Endothelial cell of umbilical vein (primary cell): ENCODE measurements at regions not wholly inside any gene's neighbourhood (a gene's known extent, or its start where the extent isn't known, plus 50 kb on each side); places are given as distances from the start of the nearest gene placed in this dataset.

Experiments
- BruUV-seq: library from RNA; stranded (reverse); fragments of 400-500 nt; replicated peaks from 2 replicates; lab custom pipeline; 2021; lab: Mats Ljungman, UMichigan
- CTCF ChIA-PET: fragments of 300-600, 350-600 bp; sonication (Branson Sonifier 250); formaldehyde crosslinking; loops from one replicate; lab custom pipeline; 2021; ENCODE audit warnings: antibody characterized with exemption, inconsistent platforms; lab: Charles Lee
- POLR2A ChIA-PET: fragments of 300-600, 350-600 bp; sonication (Branson Sonifier 250); formaldehyde crosslinking; loops from one replicate; lab custom pipeline; 2021; ENCODE audit warnings: antibody characterized with exemption, inconsistent platforms; lab: Charles Lee
- DNase-seq: peaks from one replicate; pipeline ENCODE4 v3.0.0-alpha.2; 2011; ENCODE audit warnings: low read depth, low spot score
- FAIRE-seq: peaks from 2 replicates; lab custom pipeline; 2011; peaks lifted over from hg19 to GRCh38; lab: Jason Lieb, UNC
- H2AFZ ChIP-seq: 2 replicates; pipeline ENCODE4 v1.6.0; 2012; ENCODE audit warnings: low read depth, low read length, control low read depth, inconsistent platforms
- H3K27ac ChIP-seq: 2 replicates; pipeline ENCODE4 v1.5.1; 2011; ENCODE audit warnings: low read depth, mild to moderate bottlenecking, control low read depth, low read length, moderate library complexity; ENCODE audit not compliant: insufficient read depth
- H3K27me3 ChIP-seq, 2 experiments: 2 replicates each; pipeline versions ENCODE4 v1.6.0 to v1.6.1; 2011; ENCODE audit warnings: low read length in 2 of 2, mixed read lengths in 1 of 2; ENCODE audit not compliant: control insufficient read depth in 2 of 2, insufficient read depth in 2 of 2
- H3K36me3 ChIP-seq, 2 experiments: 2 replicates in 1 of 2; 3 replicates in 1 of 2; pipeline ENCODE4 v1.5.1; 2011; ENCODE audit warnings: low read length in 2 of 2, mild to moderate bottlenecking in 1 of 2, moderate library complexity in 1 of 2; ENCODE audit not compliant: control insufficient read depth in 2 of 2, insufficient read depth in 2 of 2; ENCODE audit errors: extremely low read depth in 1 of 2
- H3K4me1 ChIP-seq: 3 replicates; pipeline ENCODE4 v1.5.1; 2011; ENCODE audit warnings: mild to moderate bottlenecking, low read length; ENCODE audit not compliant: control insufficient read depth, insufficient read depth; ENCODE audit errors: extremely low read depth
- H3K4me2 ChIP-seq: 2 replicates; pipeline ENCODE4 v1.6.1; 2011; ENCODE audit warnings: low read length, control low read depth, mixed read lengths; ENCODE audit not compliant: insufficient read depth
- H3K4me3 ChIP-seq, 3 experiments: fragments of 200-600 bp in 1 of 3; sonication (generic), shearing (Covaris generic) in 1 of 3; replicated peaks in 1 of 3; 2 replicates each; pipeline ENCODE4 v1.5.1; 2011 to 2016; ENCODE audit warnings: control low read depth in 3 of 3, low read length in 3 of 3, mild to moderate bottlenecking in 2 of 3, inconsistent platforms in 1 of 3, low read depth in 1 of 3, moderate library complexity in 1 of 3; ENCODE audit not compliant: insufficient read depth in 1 of 3
- H3K79me2 ChIP-seq: 2 replicates; pipeline ENCODE4 v1.6.0; 2012; ENCODE audit warnings: low read length, inconsistent platforms; ENCODE audit not compliant: control insufficient read depth, insufficient read depth
- H3K9ac ChIP-seq: replicated peaks from 2 replicates; pipeline ENCODE3; 2011; ENCODE audit warnings: low read length, control low read depth; ENCODE audit not compliant: insufficient read depth; ENCODE audit errors: extremely low read depth
- H3K9me1 ChIP-seq: replicated peaks from 3 replicates; pipeline ENCODE4 v1.6.0; 2011; ENCODE audit warnings: mild to moderate bottlenecking, low read length; ENCODE audit not compliant: control insufficient read depth, insufficient read depth; ENCODE audit errors: extremely low read depth
- H3K9me3 ChIP-seq: replicated peaks from 2 replicates; pipeline ENCODE4 v1.5.1; 2012; ENCODE audit warnings: low read length, inconsistent platforms; ENCODE audit not compliant: control insufficient read depth, insufficient read depth
- H4K20me1 ChIP-seq: replicated peaks from 2 replicates; pipeline ENCODE3; 2011; ENCODE audit warnings: mild to moderate bottlenecking, low read length; ENCODE audit not compliant: control insufficient read depth, insufficient read depth; ENCODE audit errors: extremely low read depth
- CTCF ChIP-seq, 2 donors: IDR thresholded peaks; 1 replicate in 1 of 2; 2 replicates in 1 of 2; pipeline ENCODE4 v1.5.1; 2011; ENCODE audit warnings: low read length in 2 of 2, mild to moderate bottlenecking in 2 of 2, moderate library complexity in 2 of 2, control low read depth in 1 of 2, inconsistent platforms in 1 of 2, low read depth in 1 of 2; ENCODE audit not compliant: insufficient read depth in 1 of 2; ENCODE audit errors: extremely low read depth in 1 of 2
- EZH2 ChIP-seq: IDR thresholded peaks from 2 replicates; pipeline ENCODE4 v1.6.1; 2012; ENCODE audit warnings: borderline replicate concordance, low read depth, mild to moderate bottlenecking, moderate library complexity, low read length, inconsistent platforms; ENCODE audit not compliant: severe bottlenecking
- FOS ChIP-seq: IDR thresholded peaks from 2 replicates; pipeline ENCODE4 v1.6.1; 2011; ENCODE audit warnings: mild to moderate bottlenecking, low read length, moderate library complexity, borderline replicate concordance; ENCODE audit not compliant: insufficient read depth
- GATA2 ChIP-seq: IDR thresholded peaks from 2 replicates; pipeline ENCODE4 v1.7.0; 2011; ENCODE audit warnings: low read depth, mild to moderate bottlenecking, moderate library complexity, mixed read lengths, low read length; ENCODE audit not compliant: insufficient read length, insufficient read depth
- JUN ChIP-seq: IDR thresholded peaks from 2 replicates; pipeline ENCODE4 v1.6.1; 2011; ENCODE audit warnings: borderline replicate concordance, low read depth; ENCODE audit not compliant: insufficient read length, insufficient read depth
- MAX ChIP-seq: IDR thresholded peaks from 2 replicates; pipeline ENCODE4 v1.6.1; 2011; ENCODE audit not compliant: insufficient read depth, insufficient read length
- MYC ChIP-seq: IDR thresholded peaks from one replicate; pipeline ENCODE4 v1.6.1; 2011; ENCODE audit warnings: mild to moderate bottlenecking, low read depth, low read length
- POLR2A ChIP-seq: IDR thresholded peaks from 2 replicates; pipeline ENCODE4 v1.6.1; 2012; ENCODE audit warnings: low read depth, mild to moderate bottlenecking, control low read depth, low read length
- POLR2AphosphoS5 ChIP-seq: IDR thresholded peaks from 2 replicates; pipeline ENCODE4 v1.6.1; 2012; ENCODE audit warnings: low read depth, mild to moderate bottlenecking, control low read depth, low read length, moderate library complexity; ENCODE audit not compliant: insufficient read depth
- dilution Hi-C: fragments of 300-500 bp; cut with MboI; formaldehyde crosslinking; loops from one replicate; pipeline ENCODE4 v1.15.0; 2019; ENCODE audit warnings: low sequenced_read_pairs; ENCODE audit not compliant: extremely low pct_ligation_motif_present
- intact Hi-C: fragments of 100-400 bp; cut with micrococcal nuclease; formaldehyde crosslinking; loops from one replicate; pipeline ENCODE4 v1.10.0; 2022

GRCh38 chr4:27717431-27717755 is 856.8 kb downstream of the STIM2 start:
- no peaks in the 10 kb centered on the region for H3K36me3 ChIP-seq
- no peak overlapping the region for H2AFZ ChIP-seq
- ChIA-PET CTCF (no interaction called here), POLR2A (no interaction called here)
- H3K4me1 ChIP-seq, result no peaks in the 10 kb centered on the region
- H3K9me1 ChIP-seq, result no peaks in the 10 kb centered on the region
- DNase-seq, result no peak
- H3K27me3 ChIP-seq, result no peaks in the 10 kb centered on the region
- dilution Hi-C loops, result no loop called here
- peaks cover 2% of the 10 kb centered on the region for H3K9me3 ChIP-seq
- intact Hi-C loops, result no loop called here
- no peak for FAIRE-seq
- no peak overlapping the region for H3K9ac ChIP-seq
- H4K20me1 ChIP-seq, result no peaks in the 10 kb centered on the region
- no peak overlapping the region for H3K4me2 ChIP-seq
- TF ChIP-seq EZH2, result no peak
- TF ChIP-seq GATA2, result no peak
- TF ChIP-seq JUN, result no peak
- TF ChIP-seq MYC, result no peak
- no peak for TF ChIP-seq MAX
- TF ChIP-seq FOS, result no peak
- TF ChIP-seq CTCF (IDR thresholded peaks at IDR 0.05; ENCODE audit: extremely low read depth in 1 of 2, insufficient read depth in 1 of 2, low read depth in 1 of 2, low read length in 2 of 2), result no peak
- TF ChIP-seq POLR2A, result no peak
- TF ChIP-seq POLR2AphosphoS5, result no peak
- H3K27ac ChIP-seq, result no peak overlapping the region
- H3K79me2 ChIP-seq, result no peaks in the 10 kb centered on the region
- BruUV-seq, result no TSS peak
- H3K4me3 ChIP-seq, result no peak overlapping the region
